ENCODE measurements at regions not wholly inside any gene's neighbourhood (a gene's known extent, or its start where the extent isn't known, plus 50 kb on each side); places are given as distances from the start of the nearest gene placed in this dataset.

GRCh38 chr18:56021809-56022195 lies 433.8 kb upstream of the TCF4 start:
- Histone ChIP-seq H2BK120ac (replicated peaks; ENCODE audit: low read depth, low read length) (no peak overlapping the region), H2AFZ (ENCODE audit: low read length) (no peak overlapping the region), H4K20me1 (replicated peaks in 1 of 2; ENCODE audit: control insufficient read depth in 1 of 2, insufficient read depth in 2 of 2, low read length in 2 of 2) (no peaks in the 10 kb centered on the region), H3K27ac (ENCODE audit: low read depth, low read length) (no peak overlapping the region), H3K4me1 (replicated peaks in 1 of 4; ENCODE audit: control insufficient read depth in 3 of 4, insufficient read depth in 4 of 4, low read length in 3 of 4) (no peaks in the 10 kb centered on the region), H3K4ac (replicated peaks; ENCODE audit: insufficient read length, low read depth, low read length) (no peak overlapping the region), H2AK5ac (ENCODE audit: low read depth, low read length) (no peak overlapping the region), H3K79me1 (ENCODE audit: low read depth, low read length) (no peaks in the 10 kb centered on the region), H3K18ac (ENCODE audit: extremely low read depth, low read length) (no peak overlapping the region), H3K9me3 (ENCODE audit: insufficient read depth in 2 of 2, low read depth in 1 of 2, low read length in 1 of 2) (no peaks in the 10 kb centered on the region), H3K36me3 (ENCODE audit: control insufficient read depth in 2 of 4, insufficient read depth in 4 of 4, low read length in 3 of 4) (no peaks in the 10 kb centered on the region), H4K8ac (ENCODE audit: extremely low read depth, insufficient read depth, low read length) (no peak overlapping the region), H3K4me2 (ENCODE audit: insufficient read depth in 1 of 2, low read depth in 2 of 2, low read length in 2 of 2) (no peak overlapping the region), H3K23me2 (ENCODE audit: low read depth, low read length) (no peaks in the 10 kb centered on the region; the same call in 1 of the 2 replicates), H2BK15ac (ENCODE audit: low read length) (no peak overlapping the region), H2BK20ac (ENCODE audit: low read length) (no peak overlapping the region), H4K91ac (replicated peaks; ENCODE audit: insufficient read length, low read length) (no peak overlapping the region), H3K27me3 (replicated peaks in 1 of 4; ENCODE audit: control insufficient read depth in 3 of 4, extremely low read depth in 1 of 4, insufficient read depth in 3 of 4, low read length in 3 of 4) (peaks cover 0 to 1% (median 0%) of the 10 kb centered on the region in 4 experiments; a peak in 1 of 7 replicates), H3K56ac (replicated peaks; ENCODE audit: insufficient read length, low read depth, low read length) (no peak overlapping the region), H3K14ac (ENCODE audit: insufficient read length) (no peak overlapping the region), H3K9ac (replicated peaks in 1 of 4; ENCODE audit: extremely low read depth in 1 of 4, low read depth in 3 of 4, low read length in 3 of 4) (no peak overlapping the region), H4K5ac (ENCODE audit: insufficient read length, low read depth, low read length) (no peak overlapping the region), H2BK12ac (ENCODE audit: low read depth, low read length) (no peak overlapping the region), H2BK5ac (ENCODE audit: low read depth, low read length) (no peak overlapping the region), H3K23ac (ENCODE audit: insufficient read length) (no peak overlapping the region), H3K4me3 (ENCODE audit: extremely low read depth in 1 of 4, insufficient read depth in 2 of 4, low read depth in 3 of 4, low read length in 4 of 4) (no peak overlapping the region), H3K79me2 (ENCODE audit: control insufficient read depth in 1 of 2, insufficient read depth in 2 of 2, low read length in 2 of 2) (no peaks in the 10 kb centered on the region)
- DNase-seq (ENCODE audit: low read depth in 1 of 2, low spot score in 2 of 2), result no peak
- ChIA-PET POLR2A (ENCODE audit: partially characterized antibody) (no interaction called here), CTCF (ENCODE audit: partially characterized antibody) (interaction anchor here (1.1 kb wide), 1 partner anchor 13 kb away, joined by 3 read pairs; no protein-coding TSS in a partner anchor)
- no peak for FAIRE-seq
- 94% methylated on average over 1 of the region's 1 CpG; no CpG with 5 or more reads in 1 of the 2 experiments for WGBS, 2 experiments (ENCODE audit: extremely low coverage in 1 of 2, insufficient coverage in 1 of 2, insufficient read length in 1 of 2, insufficient replicate concordance in 2 of 2, low coverage in 1 of 2, low lambda C conversion rate in 2 of 2, missing lambda C conversion rate in 1 of 2)
- TF ChIP-seq SIN3A (conservative IDR thresholded peaks at IDR 0.05 in 1 of 2, IDR thresholded peaks at IDR 0.05 in 1 of 2; ENCODE audit: low read depth in 1 of 2, low read length in 2 of 2) (no peak), RBBP5 (IDR thresholded peaks at IDR 0.05; ENCODE audit: borderline replicate concordance, low read depth, low read length) (no peak), RXRA (IDR thresholded peaks at IDR 0.05; ENCODE audit: insufficient read depth, low read depth, low read length) (no peak), BRCA1 (IDR thresholded peaks at IDR 0.05; ENCODE audit: low read depth, low read length) (no peak)

All from H1 (cell line).